Ecto neural progenitor cell (in vitro differentiated cells): ENCODE measurements at regions not wholly inside any gene's neighbourhood (a gene's known extent, or its start where the extent isn't known, plus 50 kb on each side); places are given as distances from the start of the nearest gene placed in this dataset.

Experiments used
- DNase-seq: peaks from one replicate; pipeline ENCODE4 v3.0.0-alpha.2; 2018; ENCODE audit warnings: low spot score

DNA sequence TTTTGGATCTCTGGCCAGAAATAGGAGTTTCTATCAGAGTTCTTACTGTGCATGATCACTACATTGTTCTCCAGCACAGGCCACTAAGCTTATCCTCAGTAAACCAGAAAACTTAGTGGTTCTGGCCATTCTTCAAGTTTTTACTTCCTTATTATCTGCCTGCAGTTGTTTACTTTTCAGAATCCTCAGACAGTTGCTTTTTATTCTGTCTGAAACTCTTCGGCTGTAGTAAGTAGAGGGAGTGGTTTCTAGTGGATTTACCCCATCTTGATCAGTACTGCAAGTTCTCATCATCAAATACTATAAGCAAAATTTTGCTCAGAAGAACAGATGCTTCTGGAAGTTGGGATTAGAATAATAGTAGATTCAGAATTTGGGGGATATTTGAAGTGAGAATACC is 193.0 kb upstream of the RARB start:
- no peak for DNase-seq

DNA sequence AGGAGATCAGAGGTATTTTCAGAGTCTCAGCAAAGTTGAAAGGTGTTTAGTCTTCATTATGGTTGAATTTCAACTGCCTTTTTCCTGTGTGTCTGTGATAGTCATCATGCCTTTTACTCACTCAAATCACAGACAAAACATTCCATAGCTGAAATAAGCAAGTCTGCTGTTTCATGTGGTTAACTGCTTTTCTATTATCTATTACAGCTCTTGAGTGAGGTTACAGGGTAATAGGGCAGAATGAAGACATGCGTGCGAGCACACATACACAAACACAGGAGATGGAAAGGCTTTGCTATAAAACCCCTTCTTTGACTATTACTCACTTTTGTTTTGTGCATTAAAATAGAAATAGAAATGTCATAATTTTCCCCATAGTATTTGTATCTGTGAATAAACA is 192.6 kb upstream of the RARB start:
- no peak for DNase-seq

DNA sequence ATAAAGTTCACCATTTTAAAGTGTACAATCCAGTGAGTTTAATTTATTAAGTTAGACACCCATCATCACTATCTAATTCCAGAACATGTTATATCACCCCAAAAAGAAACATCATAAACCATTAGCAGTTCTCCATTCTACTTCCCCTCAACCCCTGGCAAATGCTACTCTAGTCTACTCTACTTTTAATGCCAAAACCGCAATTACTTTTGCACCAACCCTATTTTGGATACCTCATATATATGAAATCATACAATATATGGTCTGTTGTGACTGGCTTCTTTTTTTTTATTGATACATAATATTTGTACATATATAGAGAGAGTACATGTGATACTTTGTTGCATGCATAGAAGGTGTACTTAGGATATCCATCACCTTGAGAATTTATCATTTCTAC is 190.5 kb upstream of the RARB start:
- no peak for DNase-seq

DNA sequence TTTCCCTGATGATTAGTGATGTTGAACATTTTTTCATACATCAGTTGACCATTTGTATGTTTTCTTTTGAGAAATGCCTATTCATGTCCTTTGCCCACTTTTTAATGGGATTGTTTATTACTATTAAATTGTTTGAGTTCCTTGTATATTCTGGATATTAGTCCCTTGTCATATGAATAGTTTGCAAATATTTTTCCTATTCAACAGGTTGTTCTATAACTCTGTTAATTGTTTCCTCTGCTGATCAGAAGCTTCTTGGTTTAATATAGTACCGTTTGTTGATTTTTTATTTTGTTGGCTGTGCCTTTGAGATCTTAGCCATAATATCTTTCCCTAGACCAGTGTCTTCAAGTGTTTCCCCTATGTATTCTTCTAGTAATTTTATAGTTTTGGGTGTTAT is 189.0 kb upstream of the RARB start:
- no peak for DNase-seq

DNA sequence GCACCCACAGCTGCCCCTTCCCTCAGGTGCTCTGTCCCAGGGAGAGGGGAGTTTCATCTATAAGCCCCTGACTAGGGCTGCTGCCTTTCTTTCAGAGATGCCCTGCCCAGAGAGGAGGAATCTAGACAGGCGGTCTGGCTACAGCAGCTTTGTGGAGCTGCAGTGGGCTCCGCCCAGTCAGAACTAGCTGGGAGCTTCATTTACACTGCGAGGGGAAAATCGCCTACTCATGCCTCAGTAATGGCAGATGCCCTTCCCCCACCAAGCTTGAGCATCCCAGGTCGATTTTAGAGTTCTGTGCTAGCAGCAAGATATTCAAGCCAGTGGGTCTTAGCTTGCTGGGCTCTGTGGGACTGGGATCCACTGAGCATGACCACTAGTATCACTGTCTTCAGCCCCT is 181.2 kb upstream of the RARB start:
- no peak for DNase-seq

DNA sequence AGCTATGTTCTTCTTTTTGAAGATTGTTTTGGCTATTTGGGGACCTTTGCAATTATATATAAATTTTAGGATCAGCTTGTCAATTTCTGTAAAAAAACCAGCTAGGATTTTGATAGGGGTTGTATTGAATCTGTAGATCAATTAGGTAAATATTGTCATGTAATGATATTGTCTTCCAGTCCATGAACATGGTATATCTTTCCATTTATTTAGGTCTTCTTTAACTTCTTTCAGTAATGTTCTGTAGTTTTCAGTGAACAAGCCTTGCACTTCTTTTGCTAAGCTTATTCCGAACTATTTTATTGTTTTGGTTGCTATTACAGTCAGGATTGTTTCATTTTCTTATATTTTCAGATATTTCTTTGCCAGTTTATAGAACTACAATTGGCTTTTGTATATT is 175.8 kb upstream of the RARB start:
- no peak for DNase-seq

DNA sequence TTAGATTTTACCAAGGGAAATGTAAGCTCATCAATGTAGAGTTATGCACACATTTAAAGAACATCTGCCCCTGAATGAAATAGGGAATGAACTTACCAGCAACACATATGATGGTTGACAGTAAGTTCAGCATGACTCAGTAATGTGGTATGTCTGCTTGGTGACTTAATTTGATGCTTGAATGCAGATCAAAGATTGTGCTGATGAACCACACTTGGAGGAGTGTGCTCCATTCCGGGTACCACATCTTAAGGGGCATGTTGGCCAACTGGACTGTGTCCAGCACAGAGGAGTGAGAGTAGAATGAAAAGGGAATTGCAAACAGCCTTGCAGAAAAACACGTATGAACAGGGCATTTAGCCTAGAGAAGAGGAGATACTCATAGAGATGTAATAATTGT is 171.0 kb upstream of the RARB start:
- no peak for DNase-seq

DNA sequence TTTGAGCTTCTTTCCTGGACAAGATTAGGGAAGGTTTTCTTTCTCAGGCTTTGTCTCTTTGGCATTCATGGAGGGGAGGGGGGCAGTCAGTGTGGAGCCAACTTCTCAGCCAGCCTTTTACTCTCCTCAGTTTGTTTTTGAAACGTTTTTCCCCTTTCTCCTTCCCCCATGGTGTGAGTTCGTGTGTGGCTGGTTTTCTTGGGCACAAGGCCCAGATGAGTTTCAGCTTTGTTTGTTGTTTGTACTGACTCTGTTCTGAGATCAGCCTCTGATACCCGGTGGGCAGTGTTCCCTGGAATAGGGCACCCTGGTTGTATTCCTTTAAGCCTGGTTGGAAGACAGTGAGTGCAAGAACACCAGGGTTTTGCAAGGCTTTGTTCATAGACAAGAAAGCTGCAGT is 168.2 kb upstream of the RARB start:
- DNase-seq, result no peak

DNA sequence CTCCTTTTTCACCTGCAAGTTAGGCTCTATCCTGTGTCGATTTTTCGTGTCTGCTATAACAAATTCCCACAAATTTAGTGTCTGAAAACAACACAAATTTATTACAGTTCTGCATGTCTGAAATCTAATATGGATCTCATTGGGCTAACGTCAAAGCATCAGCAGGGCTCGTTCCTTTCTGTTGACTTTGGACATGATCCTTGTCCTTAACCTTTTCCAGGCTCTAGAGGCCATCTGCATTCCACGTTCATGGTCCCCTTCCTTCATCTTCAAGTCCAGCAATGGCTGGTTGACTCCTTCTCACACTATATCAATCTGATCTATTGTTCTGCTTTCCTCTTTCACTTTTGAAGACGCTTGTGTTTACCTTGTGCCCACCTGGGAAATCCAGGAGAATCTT is 165.7 kb upstream of the RARB start:
- no peak for DNase-seq

DNA sequence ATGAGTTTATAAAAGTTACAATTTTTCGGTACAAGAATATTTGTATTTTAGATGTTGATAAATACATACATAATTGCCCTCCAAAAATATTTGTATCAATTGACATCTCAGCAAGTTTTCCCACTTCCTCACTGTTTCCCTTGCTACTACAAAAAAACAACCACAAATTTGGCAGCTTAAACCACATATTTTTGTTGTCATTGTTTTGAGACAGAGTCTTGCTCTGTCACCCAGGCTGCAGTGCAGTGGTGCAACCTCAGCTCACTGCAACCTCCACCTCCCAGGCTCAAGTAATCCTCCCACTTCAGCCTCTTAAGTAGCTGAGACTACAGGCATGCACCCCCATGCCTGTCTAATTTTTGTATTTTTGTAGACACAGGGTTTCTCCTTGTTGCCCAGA is 162.8 kb upstream of the RARB start:
- no peak for DNase-seq

DNA sequence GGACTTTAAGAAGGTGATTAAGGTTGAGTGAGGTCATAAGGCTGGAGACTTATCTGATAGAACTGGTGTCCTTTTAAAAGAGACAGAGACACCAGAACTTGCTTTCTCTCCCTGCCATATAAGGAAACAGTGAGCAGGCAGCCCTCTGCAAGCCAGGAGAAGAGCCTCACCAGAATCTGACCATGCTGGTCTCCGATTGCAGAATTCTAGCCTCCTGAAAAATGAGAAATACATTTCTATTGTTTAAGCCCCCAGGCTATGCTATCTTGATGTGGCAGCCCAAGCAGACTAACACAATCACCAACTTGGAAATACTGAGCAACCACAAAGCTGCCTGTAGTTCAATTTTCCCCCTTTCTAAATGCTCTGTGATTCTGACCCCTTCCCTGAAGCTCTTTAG is 161.4 kb upstream of the RARB start:
- no peak for DNase-seq

DNA sequence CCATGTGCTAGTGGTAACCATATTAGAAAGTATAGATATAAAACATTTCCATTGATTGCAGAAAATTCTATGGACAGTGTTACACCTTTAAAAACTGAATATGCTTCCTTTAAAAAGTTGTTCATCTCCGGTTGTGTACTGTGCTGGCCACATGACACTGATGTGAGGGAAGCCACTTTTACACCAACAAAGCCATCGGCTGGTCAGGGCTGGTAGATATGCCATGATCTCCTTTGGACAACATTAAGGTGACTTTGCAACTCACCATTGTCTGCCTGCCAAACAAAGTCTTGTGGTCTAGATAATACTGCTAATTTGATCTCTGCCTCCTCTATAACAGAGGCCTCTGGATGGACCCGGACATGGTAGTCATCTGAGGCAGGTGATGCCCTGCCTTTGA is 156.0 kb upstream of the RARB start:
- no peak for DNase-seq

DNA sequence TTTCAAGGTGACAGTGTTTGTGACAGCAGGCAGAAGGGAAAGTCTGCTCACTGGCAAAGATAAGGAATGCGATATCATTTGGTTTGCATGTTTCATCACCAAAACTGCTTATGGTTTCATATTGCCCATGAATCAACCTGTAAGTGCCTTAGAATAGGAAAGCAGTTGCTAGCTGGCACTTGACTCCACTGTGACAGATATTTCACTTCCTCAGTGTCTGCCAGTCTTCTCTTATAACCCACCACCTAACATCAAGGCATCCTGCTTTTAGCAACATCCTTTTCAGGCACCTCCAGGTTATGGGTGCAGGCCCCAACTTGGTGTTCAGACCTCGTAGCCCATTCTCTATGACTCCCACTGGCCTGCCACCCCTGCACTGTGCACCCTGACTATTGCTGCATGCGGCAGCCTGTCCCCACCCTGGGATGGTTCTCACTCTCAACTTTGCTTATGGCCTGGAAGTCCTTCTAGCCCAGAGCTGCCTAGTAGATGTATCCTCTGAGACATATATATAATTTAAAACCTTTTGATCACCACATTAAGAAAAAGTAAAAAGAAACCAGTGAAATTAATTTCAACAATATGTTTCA is 154.4 kb upstream of the RARB start:
- DNase-seq, result no peak

DNA sequence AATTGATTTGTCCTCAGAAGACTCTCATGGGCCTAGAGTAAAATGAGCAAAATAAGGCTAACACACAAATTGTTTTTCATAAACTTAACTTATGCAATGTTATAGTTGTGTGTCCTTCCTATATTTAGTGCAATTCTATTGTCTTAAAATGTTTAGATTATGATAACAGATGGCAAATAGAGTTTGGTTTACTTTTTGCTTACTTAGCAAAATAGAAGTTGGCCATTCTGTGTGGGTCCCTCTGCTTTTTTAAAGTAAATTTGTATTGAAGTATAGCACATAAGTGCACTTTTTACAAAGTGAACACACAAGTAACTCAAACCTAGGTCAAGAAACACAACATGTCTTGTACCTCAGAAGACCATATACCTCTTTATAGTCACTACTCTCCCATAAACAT is 150.6 kb upstream of the RARB start:
- DNase-seq, result no peak

DNA sequence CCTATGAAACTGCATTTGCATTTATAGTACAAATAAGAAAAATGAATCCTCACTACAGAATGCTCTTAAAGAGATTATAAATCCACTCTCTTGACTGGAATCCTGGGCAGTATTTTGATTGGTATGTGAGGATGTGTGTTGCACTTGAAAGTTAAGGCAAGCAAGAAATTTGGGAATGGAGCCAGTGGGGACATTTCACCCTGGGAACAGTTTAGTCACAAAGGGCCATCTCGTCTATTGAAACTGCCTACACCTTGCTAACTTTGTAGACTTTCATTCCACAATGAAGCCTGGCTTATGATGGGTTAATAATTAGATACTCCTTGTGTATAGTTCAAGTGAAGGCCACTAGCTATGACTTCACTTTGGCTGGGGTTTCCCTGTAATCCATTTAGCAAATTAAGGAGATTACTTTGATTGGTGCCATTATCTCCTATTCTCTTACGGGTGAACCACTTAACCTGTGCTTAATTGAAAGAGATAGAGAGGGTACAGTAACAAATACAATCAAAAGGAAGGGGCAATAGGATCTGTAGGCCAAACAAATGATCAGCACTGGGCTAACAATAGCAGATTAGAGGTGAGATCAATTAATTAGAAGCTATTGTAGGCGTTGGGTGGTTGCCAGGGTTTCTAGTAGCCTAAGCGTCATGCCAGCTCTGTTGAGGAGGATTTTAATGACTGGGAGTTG is 146.9 kb upstream of the RARB start:
- DNase-seq, result no peak

DNA sequence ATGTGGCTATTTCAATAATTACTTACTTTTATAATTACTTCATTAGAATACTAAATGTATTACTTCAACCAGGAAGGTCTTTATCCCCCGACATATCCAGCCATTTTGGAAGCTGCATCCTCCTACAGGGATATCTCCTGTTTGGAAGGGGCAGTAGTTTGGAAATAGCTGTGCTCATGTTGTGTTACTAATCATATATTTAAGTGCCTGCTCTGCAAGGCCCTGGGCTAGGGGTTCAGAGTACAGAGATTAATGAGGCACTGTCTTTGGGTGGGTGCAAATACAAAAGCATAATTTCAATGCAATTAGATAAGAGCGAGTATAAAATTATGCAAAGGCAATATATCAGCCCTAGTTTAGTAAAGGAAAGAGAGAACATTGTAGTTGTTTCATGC is 146.3 kb upstream of the RARB start:
- no peak for DNase-seq

DNA sequence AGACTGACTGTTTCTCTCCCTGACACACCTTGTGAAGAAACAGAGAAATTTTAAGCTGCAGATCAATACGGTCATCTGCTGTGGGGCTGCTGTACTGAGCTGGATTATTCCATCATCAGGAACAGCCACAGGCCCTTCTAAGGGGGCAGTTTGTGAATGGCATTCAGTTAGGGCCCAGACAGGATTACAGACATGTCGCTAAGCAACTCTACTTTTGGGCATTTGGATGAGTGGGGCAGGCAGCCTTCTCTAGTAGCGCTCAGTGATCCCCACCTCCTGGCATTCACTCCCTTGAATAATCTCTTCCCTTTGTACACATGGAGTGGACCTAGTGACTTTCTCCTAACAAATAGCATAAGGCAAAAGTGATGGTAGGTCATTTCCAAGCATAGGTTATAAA is 144.4 kb upstream of the RARB start:
- no peak for DNase-seq

DNA sequence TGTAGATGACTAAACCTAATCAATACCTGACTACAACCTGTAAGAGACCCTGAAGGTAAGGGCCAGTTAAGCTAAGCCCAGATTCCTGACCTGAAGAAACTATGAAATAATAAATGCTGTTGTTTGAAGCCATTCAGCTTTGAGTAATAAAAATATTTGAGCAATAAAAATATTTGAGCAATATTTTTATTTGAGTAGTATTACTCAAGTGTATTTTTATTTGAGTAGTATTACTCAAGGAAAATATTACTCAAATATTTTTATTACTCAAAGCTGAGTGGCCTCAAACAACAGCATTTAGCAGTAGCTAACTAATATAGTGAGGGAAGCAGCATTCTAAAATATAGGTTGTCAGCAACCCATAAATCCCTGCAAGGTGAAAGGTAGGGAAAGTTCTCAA is 143.8 kb upstream of the RARB start:
- no peak for DNase-seq

DNA sequence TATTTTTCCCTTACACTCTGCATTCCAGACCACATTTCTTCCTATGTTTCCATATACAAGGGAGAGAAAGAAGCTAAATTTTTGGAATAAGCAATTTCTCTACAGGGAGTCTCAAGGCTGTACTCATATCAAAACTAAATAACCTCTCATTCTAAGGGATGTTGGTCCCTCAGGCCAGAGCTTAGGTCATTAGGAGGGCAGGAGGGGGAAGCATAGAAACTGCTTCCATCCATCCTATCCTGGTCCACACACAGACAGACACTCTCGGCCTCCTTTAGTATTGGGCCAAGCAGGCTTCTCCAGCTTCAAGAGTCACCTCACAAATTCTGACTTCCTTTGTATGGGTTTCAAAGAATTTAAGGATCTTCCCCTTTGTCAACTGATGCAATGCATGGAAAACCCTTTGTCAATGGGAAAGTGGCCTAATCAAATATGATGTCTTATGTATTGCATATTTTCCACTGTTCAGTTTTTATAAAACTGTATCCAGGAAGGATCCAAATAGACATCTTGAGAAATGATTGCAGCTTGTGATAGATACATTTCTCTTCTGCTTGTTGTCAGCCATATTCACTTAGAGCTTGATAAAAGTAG is 140.7 kb upstream of the RARB start:
- DNase-seq, result no peak

DNA sequence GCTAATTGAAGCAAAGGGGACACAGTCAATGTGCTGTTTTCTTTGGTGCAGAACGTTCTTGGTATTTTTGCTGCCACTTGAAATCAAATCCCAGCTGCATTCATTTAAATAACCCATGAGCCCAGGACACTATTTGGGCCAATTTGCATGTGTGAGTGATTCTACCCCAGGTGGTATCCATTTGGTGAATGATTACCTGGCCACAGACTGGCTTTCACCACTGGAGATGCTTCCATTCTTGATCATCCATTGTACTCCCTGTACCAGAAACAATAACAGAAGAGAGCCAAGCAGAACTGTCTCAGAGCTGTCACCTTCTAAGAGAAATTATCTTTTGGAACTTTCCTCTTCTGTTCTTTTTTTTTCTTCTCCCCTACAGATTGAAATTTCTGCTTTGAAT is 139.7 kb upstream of the RARB start:
- no peak for DNase-seq

DNA sequence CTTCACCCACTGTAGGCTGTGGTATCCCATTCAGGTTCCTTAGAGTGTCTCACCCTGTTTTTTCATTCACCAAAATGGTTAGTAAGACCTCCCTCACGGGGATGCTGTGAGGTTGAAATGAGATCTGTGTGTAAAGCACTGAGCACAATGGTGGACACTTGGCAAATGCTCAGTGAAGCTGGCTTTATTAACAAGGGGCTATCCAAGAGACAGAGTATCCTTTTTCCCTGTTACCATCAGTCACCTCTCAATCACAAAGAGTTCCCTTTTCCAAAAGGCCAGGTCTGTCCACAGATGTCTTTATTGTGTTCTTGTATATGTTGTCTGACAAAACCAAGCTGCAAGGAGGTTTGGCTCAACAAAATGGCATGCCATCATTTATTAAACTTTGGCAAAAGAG is 138.9 kb upstream of the RARB start:
- DNase-seq, result no peak

DNA sequence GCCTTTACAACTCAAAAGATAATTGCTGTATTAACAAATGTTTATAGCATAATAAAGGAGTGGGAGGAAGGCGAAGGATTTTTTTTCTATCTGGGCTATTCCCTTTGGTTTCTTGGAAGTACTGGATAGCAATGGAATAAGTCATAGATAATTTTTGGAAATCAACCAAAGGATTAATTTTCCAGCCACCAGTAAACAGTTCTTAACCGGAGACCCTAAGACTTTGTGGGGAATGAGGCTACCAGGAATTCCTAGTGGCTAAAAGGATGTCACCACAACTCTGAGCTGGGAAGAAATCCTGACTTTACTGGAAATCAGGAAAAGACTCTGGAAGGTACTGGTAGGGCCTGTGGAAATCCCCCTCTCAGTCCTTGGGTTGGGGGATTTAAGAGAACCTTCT is 138.4 kb upstream of the RARB start:
- no peak for DNase-seq

DNA sequence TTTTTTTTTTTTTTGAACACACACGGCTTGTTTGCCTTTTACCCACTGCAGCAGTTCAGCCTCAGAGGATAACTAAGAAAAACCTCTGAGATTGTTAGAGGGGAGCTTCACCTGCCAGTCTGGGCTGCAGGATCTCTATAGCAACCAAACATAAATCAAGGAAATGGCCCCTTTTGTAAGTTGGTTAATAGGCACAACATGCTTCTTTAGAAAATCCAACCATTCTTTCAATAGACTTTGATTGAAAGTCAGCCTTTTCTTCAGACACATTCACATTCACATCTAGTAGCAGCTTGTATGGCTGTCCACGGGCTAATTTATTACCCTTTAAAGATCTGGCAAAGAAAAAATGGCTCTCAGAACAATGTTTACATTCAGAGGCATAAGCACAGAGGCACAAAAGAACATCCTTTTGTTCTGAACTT is 136.6 kb upstream of the RARB start:
- DNase-seq, result no peak

DNA sequence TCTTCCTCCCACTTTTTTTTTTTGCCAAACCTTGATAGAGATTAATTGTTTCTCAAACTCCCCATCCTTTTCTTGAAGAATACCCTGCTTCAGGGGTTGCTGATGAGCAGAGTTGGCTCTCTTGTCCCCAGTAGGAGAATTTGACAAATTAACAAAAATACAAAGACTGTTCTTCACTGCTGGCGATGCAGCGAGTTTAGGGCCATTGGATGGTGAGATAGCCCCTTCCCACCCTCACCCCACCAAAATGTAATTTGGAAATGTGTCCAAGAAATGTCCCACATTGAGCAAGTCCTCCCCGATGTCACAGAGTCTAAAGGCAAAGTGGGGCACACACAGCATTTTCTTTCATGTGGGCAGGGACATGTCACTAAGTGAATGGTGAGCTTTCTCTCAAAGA is 136.0 kb upstream of the RARB start:
- DNase-seq, result no peak
